HG03558 (cell line): ENCODE measurements at regions not wholly inside any gene's neighbourhood (a gene's known extent, or its start where the extent isn't known, plus 50 kb on each side); places are given as distances from the start of the nearest gene placed in this dataset.
"Not testable (repeated sequence)": the region's sequence is repeated elsewhere in the genome, so short reads cannot be mapped to it uniquely, and the experiment has no call there.

Source experiments
- ATAC-seq: cut with Tn5 transposase; IDR thresholded peaks from one replicate; pipeline ENCODE4 v1.9.1; 2021; ENCODE audit warnings: moderate number of reproducible peaks; ENCODE audit not compliant: unreplicated experiment; ENCODE audit errors: extremely low read depth

GRCh38 chr10:4602764-4603491 lies 223.1 kb upstream of the AKR1E2 start:
- no peak for ATAC-seq

GRCh38 chr10:4599471-4599870 lies 226.5 kb upstream of the AKR1E2 start:
- ATAC-seq, result no peak

GRCh38 chr10:4597898-4598297 lies 228.1 kb upstream of the AKR1E2 start:
- ATAC-seq, result not testable (repeated sequence)

GRCh38 chr10:4596951-4597350 lies 229.1 kb upstream of the AKR1E2 start:
- ATAC-seq, result no peak

GRCh38 chr10:4595719-4596319 lies 230.2 kb upstream of the AKR1E2 start:
- ATAC-seq, result no peak

GRCh38 chr10:4590807-4591206 lies 235.2 kb upstream of the AKR1E2 start:
- no peak for ATAC-seq

- no peak for ATAC-seq
Observed at GRCh38 chr10:4588824-4589223, 237.2 kb upstream of the AKR1E2 start.

GRCh38 chr10:4587466-4587865 lies 238.5 kb upstream of the AKR1E2 start:
- ATAC-seq, result no peak

GRCh38 chr10:4586776-4587175 lies 239.2 kb upstream of the AKR1E2 start:
- ATAC-seq, result no peak

GRCh38 chr10:4581929-4582328 lies 244.1 kb upstream of the AKR1E2 start:
- no peak for ATAC-seq

GRCh38 chr10:4579844-4580243 lies 246.2 kb upstream of the AKR1E2 start:
- no peak for ATAC-seq

GRCh38 chr10:4576206-4576605 lies 249.8 kb upstream of the AKR1E2 start:
- ATAC-seq, result no peak

- ATAC-seq, result no peak
Observed at GRCh38 chr10:4569151-4569550, 256.9 kb upstream of the AKR1E2 start.

- no peak for ATAC-seq
Observed at GRCh38 chr10:4568731-4569130, 257.3 kb upstream of the AKR1E2 start.

GRCh38 chr10:4568086-4568485 lies 257.9 kb upstream of the AKR1E2 start:
- no peak for ATAC-seq

GRCh38 chr10:4567637-4568036 lies 258.4 kb upstream of the AKR1E2 start:
- ATAC-seq, result no peak

- ATAC-seq, result no peak
Observed at GRCh38 chr10:4566011-4566410, 260.0 kb upstream of the AKR1E2 start.

- no peak for ATAC-seq
Observed at GRCh38 chr10:4561296-4561695, 264.7 kb upstream of the AKR1E2 start.

- ATAC-seq, result no peak
Observed at GRCh38 chr10:4557469-4557868, 268.5 kb upstream of the AKR1E2 start.

- no peak for ATAC-seq
Observed at GRCh38 chr10:4556527-4556926, 269.5 kb upstream of the AKR1E2 start.

- ATAC-seq, result no peak
Observed at GRCh38 chr10:4555920-4556319, 270.1 kb upstream of the AKR1E2 start.

- no peak for ATAC-seq
Observed at GRCh38 chr10:4549139-4549653, 276.8 kb upstream of the AKR1E2 start.
